PC-3 (cell line): ENCODE measurements at regions not wholly inside any gene's neighbourhood (a gene's known extent, or its start where the extent isn't known, plus 50 kb on each side); places are given as distances from the start of the nearest gene placed in this dataset.
"Not testable (repeated sequence)": the region's sequence is repeated elsewhere in the genome, so short reads cannot be mapped to it uniquely, and the experiment has no call there.

ENCODE experiments used
- CTCF ChIP-seq: fragments of 300-600 bp; sonication (generic); conservative IDR thresholded peaks from 2 replicates; pipeline ENCODE4 v1.5.1; 2017; ENCODE audit warnings: antibody characterized with exemption, low read depth, mild to moderate bottlenecking, low read length
- EZH2 ChIP-seq: fragments of 300-600 bp; sonication (generic); IDR thresholded peaks from one replicate; pipeline ENCODE4 v1.6.1; 2017; ENCODE audit warnings: antibody characterized with exemption, mild to moderate bottlenecking, low read length; ENCODE audit not compliant: unreplicated experiment

GRCh38 chr3:195659136-195659533 is 61.6 kb upstream of the MUC20 start:
- not testable (repeated sequence) for TF ChIP-seq CTCF, EZH2
